Caco-2 (cell line): ENCODE measurements at regions not wholly inside any gene's neighbourhood (a gene's known extent, or its start where the extent isn't known, plus 50 kb on each side); places are given as distances from the start of the nearest gene placed in this dataset.

Source experiments
- BruUV-seq: library from RNA; stranded (reverse); fragments of 400-500 nt; replicated peaks from 2 replicates; lab custom pipeline; 2021; lab: Mats Ljungman, UMichigan
- CTCF ChIA-PET: fragments of 300-600 bp; sonication (Branson Sonifier 250); formaldehyde crosslinking; loops from one replicate; lab custom pipeline; 2022; ENCODE audit warnings: antibody characterized with exemption; lab: Charles Lee
- POLR2A ChIA-PET: fragments of 300-600 bp; sonication (Branson Sonifier 250); formaldehyde crosslinking; loops from one replicate; lab custom pipeline; 2022; ENCODE audit warnings: antibody characterized with exemption; lab: Charles Lee
- DNase-seq, 2 experiments: peaks; one replicate each; pipeline versions ENCODE4 v3.0.0 to v3.0.0-alpha.2; 2020 to 2022
- H3K27me3 ChIP-seq: replicated peaks from 2 replicates; pipeline ENCODE4 v1.6.0; 2011; ENCODE audit warnings: low read length; ENCODE audit not compliant: control insufficient read depth, insufficient read depth
- H3K36me3 ChIP-seq: 2 replicates; pipeline ENCODE4 v1.5.1; 2011; ENCODE audit warnings: low read length; ENCODE audit not compliant: control insufficient read depth, insufficient read depth
- H3K4me1 ChIP-seq: fragments of 250-450 bp; sonication (Bioruptor Pico); 2 replicates; pipeline ENCODE4 v1.5.1; 2020; ENCODE audit warnings: mild to moderate bottlenecking
- H3K4me3 ChIP-seq: 2 replicates; pipeline ENCODE4 v1.5.1; 2011; ENCODE audit warnings: low read depth, mild to moderate bottlenecking, control low read depth, low read length
- H3K9me3 ChIP-seq: fragments of 250-450 bp; sonication (Bioruptor Pico); 2 replicates; pipeline ENCODE4 v1.5.1; 2020; ENCODE audit warnings: mild to moderate bottlenecking, moderate library complexity
- H3K27ac Mint-ChIP-seq: one replicate; pipeline ENCODE4 v1.8.0; 2022; ENCODE audit warnings: mixed read lengths; ENCODE audit not compliant: unreplicated experiment
- H3K27me3 Mint-ChIP-seq: one replicate; pipeline ENCODE4 v1.8.0; 2022; ENCODE audit warnings: mixed read lengths; ENCODE audit not compliant: insufficient read depth, unreplicated experiment
- H3K36me3 Mint-ChIP-seq: one replicate; pipeline ENCODE4 v1.8.0; 2022; ENCODE audit warnings: mild to moderate bottlenecking, mixed read lengths; ENCODE audit not compliant: insufficient read depth, unreplicated experiment
- H3K4me1 Mint-ChIP-seq: one replicate; pipeline ENCODE4 v1.8.0; 2022; ENCODE audit warnings: low read depth, mixed read lengths; ENCODE audit not compliant: unreplicated experiment
- H3K4me3 Mint-ChIP-seq: one replicate; pipeline ENCODE4 v1.8.0; 2022; ENCODE audit warnings: mild to moderate bottlenecking, moderate library complexity, mixed read lengths; ENCODE audit not compliant: unreplicated experiment
- H3K9me3 Mint-ChIP-seq: one replicate; pipeline ENCODE4 v1.8.0; 2022; ENCODE audit warnings: mixed read lengths; ENCODE audit not compliant: unreplicated experiment
- intact Hi-C: fragments of 100-400 bp; cut with micrococcal nuclease; formaldehyde crosslinking; loops from one replicate; pipeline ENCODE4 v1.10.0; 2022; ENCODE audit not compliant: unreplicated experiment
- TF ChIP-seq, protein P1 (sequence below), 2 experiments: fragments of 200-600 bp in 1 of 2; IDR thresholded peaks; 1 replicate in 1 of 2; 2 replicates in 1 of 2; pipeline versions ENCODE4 v1.5.1 to v1.8.0; 2011 to 2022; ENCODE audit warnings: antibody characterized with exemption in 1 of 2, control low read depth in 1 of 2, inconsistent platforms in 1 of 2, low read depth in 1 of 2, low read length in 1 of 2, mild to moderate bottlenecking in 1 of 2, moderate library complexity in 1 of 2; ENCODE audit not compliant: insufficient read depth in 1 of 2, severe bottlenecking in 1 of 2, unreplicated experiment in 1 of 2

- TF ChIP-seq, protein P1, sequence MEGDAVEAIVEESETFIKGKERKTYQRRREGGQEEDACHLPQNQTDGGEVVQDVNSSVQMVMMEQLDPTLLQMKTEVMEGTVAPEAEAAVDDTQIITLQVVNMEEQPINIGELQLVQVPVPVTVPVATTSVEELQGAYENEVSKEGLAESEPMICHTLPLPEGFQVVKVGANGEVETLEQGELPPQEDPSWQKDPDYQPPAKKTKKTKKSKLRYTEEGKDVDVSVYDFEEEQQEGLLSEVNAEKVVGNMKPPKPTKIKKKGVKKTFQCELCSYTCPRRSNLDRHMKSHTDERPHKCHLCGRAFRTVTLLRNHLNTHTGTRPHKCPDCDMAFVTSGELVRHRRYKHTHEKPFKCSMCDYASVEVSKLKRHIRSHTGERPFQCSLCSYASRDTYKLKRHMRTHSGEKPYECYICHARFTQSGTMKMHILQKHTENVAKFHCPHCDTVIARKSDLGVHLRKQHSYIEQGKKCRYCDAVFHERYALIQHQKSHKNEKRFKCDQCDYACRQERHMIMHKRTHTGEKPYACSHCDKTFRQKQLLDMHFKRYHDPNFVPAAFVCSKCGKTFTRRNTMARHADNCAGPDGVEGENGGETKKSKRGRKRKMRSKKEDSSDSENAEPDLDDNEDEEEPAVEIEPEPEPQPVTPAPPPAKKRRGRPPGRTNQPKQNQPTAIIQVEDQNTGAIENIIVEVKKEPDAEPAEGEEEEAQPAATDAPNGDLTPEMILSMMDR (IDR thresholded peaks at IDR 0.05; ENCODE audit: insufficient read depth in 1 of 2, low read depth in 1 of 2, low read length in 1 of 2, severe bottlenecking in 1 of 2, unreplicated experiment in 1 of 2), result no peak
- Histone ChIP-seq H3K27me3 (no peaks in the 10 kb centered on the region), H3K4me1 (no peaks in the 10 kb centered on the region), H3K36me3 (no peaks in the 10 kb centered on the region), H3K9me3 (peaks cover 8% of the 10 kb centered on the region), H3K4me3 (no peak overlapping the region)
- Mint-ChIP-seq H3K4me3 (no peak overlapping the region), H3K36me3 (no peaks in the 10 kb centered on the region), H3K4me1 (no peaks in the 10 kb centered on the region), H3K9me3 (peaks cover 22% of the 10 kb centered on the region), H3K27ac (no peak overlapping the region), H3K27me3 (no peaks in the 10 kb centered on the region)
- intact Hi-C loops, result no loop called here
- no peak for DNase-seq
- ChIA-PET POLR2A (no interaction called here), CTCF (no interaction called here)
- no TSS peak for BruUV-seq
These were observed 119.8 kb upstream of the CDH9 start for GRCh38 chr5:27158171-27158570.

- no peaks in the 10 kb centered on the region for H3K27me3 ChIP-seq
- no peaks in the 10 kb centered on the region for H3K4me1 ChIP-seq
- POLR2A ChIA-PET, result no interaction called here
- Mint-ChIP-seq H3K27ac (no peak overlapping the region), H3K4me3 (no peak overlapping the region), H3K4me1 (no peaks in the 10 kb centered on the region), H3K27me3 (no peaks in the 10 kb centered on the region), H3K36me3 (no peaks in the 10 kb centered on the region), H3K9me3 (no peaks in the 10 kb centered on the region)
- intact Hi-C loops, result no loop called here
- no TSS peak for BruUV-seq
- DNase-seq, result no peak
- TF ChIP-seq, protein P1 (IDR thresholded peaks at IDR 0.05; ENCODE audit: insufficient read depth in 1 of 2, low read depth in 1 of 2, low read length in 1 of 2, severe bottlenecking in 1 of 2, unreplicated experiment in 1 of 2), result no peak
- CTCF ChIA-PET, result no interaction called here
- no peaks in the 10 kb centered on the region; the same call in 1 of the 2 replicates for H3K9me3 ChIP-seq
- no peak overlapping the region for H3K4me3 ChIP-seq
- no peaks in the 10 kb centered on the region for H3K36me3 ChIP-seq
These were observed 106.1 kb upstream of the CDH9 start for GRCh38 chr5:27144456-27144855.

DNA sequence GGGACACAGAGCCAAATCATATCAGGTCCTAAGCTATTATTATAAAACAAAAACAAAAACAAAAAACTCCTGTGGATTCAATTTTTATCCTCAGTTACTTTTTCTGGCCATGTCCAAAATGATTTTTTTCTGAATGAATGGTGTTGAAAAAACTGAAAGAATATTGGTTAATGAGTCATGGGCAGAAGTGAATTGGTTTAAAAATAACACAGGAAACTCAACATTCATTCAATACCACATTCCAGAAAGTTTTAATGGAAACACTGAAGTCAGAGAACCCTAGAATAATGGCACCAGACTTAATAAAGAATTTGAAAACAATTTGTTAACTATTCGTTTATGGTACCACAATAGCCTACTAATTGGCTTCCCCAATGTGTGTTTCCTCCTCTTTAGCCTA is 102.4 kb upstream of the CDH9 start:
- no peak for DNase-seq
- Mint-ChIP-seq H3K27ac (no peak overlapping the region), H3K27me3 (no peaks in the 10 kb centered on the region), H3K4me3 (no peak overlapping the region), H3K36me3 (no peaks in the 10 kb centered on the region), H3K9me3 (no peaks in the 10 kb centered on the region), H3K4me1 (no peaks in the 10 kb centered on the region)
- no peaks in the 10 kb centered on the region for H3K27me3 ChIP-seq
- ChIA-PET CTCF (no interaction called here), POLR2A (no interaction called here)
- H3K36me3 ChIP-seq, result no peaks in the 10 kb centered on the region
- TF ChIP-seq, protein P1 (IDR thresholded peaks at IDR 0.05; ENCODE audit: insufficient read depth in 1 of 2, low read depth in 1 of 2, low read length in 1 of 2, severe bottlenecking in 1 of 2, unreplicated experiment in 1 of 2), result no peak
- H3K9me3 ChIP-seq, result no peaks in the 10 kb centered on the region; the same call in 1 of the 2 replicates
- no peaks in the 10 kb centered on the region for H3K4me1 ChIP-seq
- intact Hi-C loops, result no loop called here
- no TSS peak for BruUV-seq
- no peak overlapping the region for H3K4me3 ChIP-seq
